Stimulated activated CD4-positive, alpha-beta T cell treated with anti-CD3 and anti-CD28 coated beads, Interleukin-4, amount 100 ng/mL, for 4 hours (primary cell): ENCODE measurements at regions not wholly inside any gene's neighbourhood (a gene's known extent, or its start where the extent isn't known, plus 50 kb on each side); places are given as distances from the start of the nearest gene placed in this dataset.
"Not testable (repeated sequence)": the region's sequence is repeated elsewhere in the genome, so short reads cannot be mapped to it uniquely, and the experiment has no call there.

Experiments
- DNase-seq, 2 experiments: peaks; one replicate each; pipeline ENCODE4 v3.0.0-alpha.2; 2020

DNA sequence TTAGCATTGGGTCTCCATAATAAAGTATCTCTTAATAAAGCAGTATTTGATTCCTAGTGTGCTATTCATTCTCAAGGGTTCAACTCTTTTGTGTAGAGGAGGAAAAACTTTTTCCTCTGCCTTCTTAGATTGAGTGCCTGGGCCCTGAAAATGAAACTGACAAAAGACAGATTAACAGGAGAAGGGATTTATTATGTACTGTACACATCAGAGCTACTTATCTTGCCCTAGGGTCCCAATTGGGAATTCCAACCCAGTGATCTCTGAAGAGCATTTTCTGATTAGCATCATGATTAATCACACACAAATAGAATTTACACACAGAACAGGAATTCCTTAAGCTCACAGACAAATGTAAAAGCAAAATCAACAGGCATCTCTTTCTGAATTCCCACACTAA lies 128.9 kb downstream of the CD164 start:
- no peak for DNase-seq

DNA sequence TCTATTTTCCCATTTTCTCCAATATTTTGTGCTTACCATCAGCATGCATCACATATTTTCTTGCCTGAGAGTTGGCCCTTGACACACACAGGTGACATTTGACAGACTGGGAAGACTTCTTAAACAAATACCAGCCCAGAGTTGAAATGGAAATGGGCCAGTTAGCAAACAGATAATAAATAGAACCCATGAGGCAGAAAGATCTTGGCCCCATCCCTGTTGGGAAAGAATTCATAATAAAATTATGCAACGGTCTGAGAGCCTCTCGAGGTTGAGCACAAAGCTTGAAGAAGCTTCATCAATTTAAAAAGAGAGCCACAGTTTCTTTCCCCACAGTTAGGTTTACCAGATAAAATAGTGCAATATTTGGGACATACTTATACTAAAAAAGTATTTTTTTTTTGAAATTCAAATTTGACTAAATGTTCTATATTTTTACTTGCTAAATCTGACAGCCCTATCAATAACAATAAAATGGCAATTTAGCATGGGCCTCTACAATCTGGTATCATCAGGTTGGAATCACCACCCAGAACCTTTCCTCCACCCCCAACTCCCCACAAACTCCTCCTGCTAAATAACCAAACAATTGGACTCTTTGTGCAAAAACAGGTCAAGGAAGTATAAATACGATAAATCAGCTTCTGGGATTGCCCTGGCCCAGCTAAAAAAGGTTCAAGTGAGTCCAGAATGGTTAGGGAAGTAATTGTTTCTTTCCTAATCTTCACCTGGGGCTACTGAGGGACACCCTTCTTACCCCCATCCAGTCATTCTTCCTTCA lies 129.8 kb downstream of the CD164 start:
- DNase-seq, result no peak

DNA sequence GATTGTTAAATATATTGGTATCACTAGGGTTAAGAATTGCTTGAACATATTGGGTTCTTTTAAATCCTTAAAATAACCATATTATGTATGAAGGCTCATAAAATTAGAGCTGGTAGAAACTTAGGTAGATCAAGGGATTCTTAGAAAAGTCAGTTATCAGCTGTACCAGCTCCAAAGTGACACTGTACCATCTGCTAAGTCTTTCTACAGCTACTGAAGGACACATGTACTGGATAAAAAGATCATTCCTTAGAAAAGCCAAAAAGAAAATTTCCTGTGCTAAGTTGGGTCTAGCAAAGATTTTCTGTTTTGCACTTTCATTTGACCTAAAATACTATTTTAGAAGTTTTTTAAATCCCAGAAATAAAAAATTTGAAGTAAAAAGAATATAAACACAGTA lies 130.4 kb downstream of the CD164 start:
- DNase-seq, result no peak

DNA sequence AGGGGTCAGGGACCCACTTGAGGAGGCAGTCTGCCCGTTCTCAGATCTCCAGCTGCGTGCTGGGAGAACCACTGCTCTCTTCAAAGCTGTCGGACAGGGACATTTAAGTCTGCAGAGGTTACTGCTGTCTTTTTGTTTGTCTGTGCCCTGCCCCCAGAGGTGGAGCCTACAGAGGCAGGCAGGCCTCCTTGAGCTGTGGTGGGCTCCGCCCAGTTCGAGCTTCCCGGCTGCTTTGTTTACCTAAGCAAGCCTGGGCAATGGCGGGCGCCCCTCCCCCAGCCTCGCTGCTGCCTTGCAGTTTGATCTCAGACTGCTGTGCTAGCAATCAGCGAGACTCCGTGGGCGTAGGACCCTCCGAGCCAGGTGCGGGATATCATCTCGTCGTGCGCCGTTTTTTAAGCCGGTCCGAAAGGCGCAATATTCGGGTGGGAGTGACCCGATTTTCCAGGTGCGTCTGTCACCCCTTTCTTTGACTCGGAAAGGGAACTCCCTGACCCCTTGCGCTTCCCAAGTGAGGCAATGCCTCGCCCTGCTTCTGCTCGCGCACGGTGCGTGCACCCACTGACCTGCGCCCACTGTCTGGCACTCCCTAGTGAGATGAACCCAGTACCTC lies 131.6 kb downstream of the CD164 start:
- not testable (repeated sequence) for DNase-seq

DNA sequence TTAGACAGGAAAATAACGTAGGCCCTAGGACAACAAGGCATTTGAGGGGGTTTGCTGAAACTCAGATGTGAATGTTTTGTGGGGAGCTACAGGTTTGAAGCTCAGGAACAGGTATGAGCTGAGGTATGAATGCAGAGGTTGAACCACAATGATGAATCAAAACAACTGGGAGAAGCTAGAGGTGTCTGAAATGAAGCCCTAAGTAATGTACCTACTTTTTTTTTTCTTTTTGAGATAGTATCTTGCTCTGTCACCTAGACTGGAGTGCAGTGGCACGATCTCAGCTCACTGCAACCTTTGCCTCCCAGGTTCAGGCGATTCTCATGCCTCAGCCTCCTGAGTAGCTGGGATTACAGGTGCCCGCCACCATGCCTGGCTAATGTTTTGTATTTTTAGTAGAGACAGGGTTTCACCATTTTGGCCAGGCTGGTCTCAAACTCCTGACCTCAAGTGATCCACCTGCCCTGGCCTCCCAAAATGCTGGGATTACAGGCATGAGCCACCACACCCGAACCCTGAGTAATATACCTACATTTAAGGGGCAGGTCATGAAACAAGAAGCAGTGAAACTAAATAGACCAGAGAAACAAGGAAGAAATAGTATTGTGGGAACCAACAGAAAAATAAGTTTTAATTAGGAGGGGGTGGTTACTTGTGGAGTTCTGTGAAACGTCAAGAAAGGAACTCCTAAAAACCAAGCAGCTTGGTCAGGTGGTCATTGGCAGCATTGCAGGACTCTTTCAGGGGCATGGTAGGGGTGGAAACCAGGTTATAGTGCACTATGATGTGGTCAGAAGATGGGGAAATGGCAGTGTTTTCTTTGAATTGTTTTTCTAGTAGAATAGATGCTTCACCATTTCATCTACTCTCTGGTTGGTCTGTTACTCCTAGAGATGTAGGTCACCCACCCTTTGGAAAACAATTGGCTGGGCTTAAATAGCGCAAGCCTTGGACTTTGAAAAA lies 138.1 kb downstream of the CD164 start:
- DNase-seq, result no peak

DNA sequence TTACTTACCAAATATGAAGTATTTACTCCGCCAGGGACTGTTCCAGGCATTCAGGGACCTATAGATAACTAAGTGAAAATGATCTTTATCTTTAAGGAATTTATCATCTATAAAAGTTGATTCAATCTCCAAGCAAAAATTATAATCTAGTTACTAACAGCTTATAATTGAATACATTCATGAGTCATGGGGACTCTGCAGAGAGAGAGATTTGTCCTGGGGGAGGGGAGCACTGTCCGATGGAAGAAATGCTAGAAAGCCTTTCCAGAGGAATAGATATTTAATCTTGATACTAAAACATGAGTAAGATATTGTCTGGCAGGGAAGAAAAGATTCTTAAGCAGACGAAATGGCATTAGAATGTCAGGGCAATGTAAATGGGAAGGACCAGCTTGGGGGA lies 139.3 kb downstream of the CD164 start:
- no peak for DNase-seq

DNA sequence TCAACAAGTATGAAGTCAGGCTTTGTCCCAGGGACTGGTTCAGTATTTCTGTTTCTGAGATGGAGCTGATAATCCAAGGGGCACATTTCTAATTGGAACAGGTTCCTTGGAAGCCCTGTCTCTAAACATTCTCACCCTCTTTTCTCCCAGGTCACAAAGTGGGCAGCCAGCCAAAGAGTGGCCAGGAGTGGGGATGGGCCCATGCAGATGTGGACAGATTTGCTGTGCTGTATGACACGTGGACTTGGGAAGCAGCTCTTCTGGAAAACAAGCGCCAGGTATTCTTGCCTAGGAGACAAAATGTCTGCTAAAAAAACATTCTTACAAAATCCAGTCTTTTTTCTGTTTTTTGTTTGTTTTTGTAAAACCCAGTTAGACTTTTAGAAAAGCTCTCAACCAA lies 140.2 kb downstream of the CD164 start:
- no peak for DNase-seq

DNA sequence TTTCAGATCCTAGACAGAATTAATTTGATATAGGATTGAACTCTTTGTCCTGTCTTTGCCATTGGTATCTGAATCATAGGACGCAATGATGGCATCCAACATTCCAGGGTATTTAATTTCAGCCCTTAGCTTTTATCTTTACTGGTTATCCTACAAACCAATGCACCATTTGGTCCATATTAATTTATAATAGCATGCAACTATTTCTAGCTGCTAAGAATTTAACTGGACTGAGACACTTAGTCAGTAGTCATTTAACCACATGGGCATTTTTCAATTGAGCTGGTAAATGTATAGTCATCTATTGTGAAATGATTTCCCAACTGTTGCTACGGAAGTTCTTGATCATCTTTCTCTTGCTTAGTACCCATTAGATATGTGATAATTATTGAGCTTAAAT lies 141.1 kb downstream of the CD164 start:
- DNase-seq, result no peak

DNA sequence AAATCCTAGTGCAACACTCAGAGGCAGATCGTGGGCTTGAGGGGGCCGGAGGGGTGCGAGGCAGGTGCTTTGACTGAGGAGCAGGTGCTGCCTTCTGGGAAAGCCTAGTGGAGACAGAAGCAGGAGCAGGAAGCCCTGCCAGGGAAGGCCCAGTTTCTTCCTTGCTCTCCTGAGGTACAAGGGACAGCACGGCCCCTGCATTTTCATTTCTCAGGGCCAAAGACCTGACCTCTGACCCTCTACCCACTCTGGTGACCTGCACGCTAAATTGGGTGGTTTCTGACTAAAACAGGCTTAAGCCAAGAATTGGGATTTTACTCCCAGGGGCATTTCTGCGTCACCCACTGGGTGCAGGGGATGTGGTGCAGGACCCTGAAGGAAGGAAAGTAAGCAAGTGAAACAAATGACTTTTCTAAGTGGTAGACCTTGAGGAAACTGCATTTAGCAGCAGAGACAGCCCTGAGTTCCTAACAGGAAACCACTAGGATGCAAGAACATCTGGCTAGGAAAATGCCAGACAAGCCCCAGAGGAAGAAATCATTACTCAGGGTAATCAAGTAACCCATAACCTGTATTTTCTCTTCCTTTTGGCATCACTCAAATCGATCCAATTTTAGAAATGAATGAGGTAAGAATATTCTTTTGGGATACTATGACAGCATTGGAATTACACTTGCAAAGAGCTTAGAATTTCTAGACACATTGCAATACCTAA lies 141.7 kb downstream of the CD164 start:
- no peak for DNase-seq

DNA sequence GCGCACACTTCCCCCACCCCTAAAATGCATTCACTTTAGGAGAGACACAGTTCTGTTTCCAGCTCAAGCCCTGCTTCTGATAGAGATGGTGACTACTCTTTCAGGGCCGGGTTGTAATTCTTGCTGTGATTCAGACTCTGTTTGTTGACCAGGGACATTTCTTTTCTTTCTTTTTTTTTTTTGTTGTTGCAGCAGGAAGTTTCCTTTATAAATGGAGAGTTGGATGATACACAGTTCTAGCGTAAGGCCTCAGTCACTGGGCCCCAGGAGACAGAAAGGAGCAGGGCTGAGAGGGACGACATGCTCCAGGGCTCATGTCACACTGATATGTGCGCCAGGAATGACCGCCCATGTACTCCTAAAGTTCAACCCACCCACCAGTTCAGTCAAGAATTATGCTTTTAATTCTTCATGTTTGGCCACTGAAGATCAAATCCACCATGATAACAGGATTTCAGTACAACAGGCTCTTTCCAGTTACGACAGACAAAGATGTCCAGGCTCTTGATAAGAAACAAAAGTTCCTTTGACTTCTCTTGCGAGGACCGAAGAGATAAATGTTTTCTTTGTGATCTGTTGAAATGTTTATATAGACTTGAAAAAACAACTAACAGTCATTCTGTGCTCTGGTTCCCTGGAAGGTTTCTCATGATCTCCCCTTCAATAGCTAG lies 142.5 kb downstream of the CD164 start:
- no peak for DNase-seq

DNA sequence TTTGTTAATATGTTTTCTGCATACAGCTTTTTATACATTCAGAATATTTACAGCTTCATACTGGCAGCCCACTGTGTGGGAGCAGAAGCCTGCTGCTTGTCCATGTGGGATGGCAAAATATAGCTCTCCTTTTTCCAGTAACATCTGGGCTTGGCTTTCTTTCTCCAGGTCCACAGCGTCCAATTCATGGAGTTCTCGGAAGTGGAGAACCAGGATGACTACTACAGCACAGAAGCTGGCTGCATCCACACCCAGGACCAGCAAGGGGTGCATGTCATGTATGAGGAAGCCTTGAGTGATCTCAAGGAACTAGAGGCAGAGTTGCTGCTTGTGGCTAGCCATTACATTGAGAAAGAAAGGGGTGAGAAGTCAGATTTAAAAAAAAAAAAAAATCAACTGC lies 143.1 kb downstream of the CD164 start:
- no peak for DNase-seq

DNA sequence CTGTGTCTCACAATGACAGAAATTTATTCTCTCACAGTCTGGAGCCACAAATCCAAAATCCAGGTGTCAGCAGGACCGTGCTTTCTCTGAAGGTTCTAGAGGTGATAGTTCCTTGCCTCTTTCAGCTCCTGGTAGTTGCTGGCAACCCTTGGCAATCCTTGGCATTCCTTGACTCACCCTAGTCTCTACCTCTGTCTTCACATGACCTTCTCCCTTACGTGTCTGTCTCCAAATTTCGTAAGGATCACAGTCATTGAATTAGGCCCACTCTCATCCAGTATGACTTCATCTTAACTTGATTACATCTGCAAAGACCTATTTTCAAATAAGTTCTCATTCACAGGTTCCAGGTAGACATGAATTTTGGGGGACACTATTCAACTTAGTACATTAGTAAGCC lies 143.1 kb downstream of the CEP57L1 start:
- no peak for DNase-seq

DNA sequence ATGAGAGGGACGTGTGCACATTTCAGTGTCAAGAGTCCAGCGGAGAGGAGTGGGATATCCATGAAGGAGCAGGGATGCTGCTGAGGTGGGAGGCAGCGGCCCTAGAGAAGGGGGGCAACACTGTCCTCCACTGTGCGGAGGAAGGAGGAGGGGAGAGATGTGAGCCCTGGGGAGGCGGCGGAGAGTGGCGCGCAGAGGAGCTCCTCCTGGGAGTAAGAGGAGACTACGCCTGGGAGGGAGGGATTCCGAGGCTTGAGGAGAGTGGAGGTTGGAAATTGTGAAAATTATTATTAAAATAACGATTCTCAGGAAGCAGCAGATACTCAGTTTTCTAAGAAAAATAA lies 142.7 kb downstream of the CEP57L1 start:
- no peak for DNase-seq

DNA sequence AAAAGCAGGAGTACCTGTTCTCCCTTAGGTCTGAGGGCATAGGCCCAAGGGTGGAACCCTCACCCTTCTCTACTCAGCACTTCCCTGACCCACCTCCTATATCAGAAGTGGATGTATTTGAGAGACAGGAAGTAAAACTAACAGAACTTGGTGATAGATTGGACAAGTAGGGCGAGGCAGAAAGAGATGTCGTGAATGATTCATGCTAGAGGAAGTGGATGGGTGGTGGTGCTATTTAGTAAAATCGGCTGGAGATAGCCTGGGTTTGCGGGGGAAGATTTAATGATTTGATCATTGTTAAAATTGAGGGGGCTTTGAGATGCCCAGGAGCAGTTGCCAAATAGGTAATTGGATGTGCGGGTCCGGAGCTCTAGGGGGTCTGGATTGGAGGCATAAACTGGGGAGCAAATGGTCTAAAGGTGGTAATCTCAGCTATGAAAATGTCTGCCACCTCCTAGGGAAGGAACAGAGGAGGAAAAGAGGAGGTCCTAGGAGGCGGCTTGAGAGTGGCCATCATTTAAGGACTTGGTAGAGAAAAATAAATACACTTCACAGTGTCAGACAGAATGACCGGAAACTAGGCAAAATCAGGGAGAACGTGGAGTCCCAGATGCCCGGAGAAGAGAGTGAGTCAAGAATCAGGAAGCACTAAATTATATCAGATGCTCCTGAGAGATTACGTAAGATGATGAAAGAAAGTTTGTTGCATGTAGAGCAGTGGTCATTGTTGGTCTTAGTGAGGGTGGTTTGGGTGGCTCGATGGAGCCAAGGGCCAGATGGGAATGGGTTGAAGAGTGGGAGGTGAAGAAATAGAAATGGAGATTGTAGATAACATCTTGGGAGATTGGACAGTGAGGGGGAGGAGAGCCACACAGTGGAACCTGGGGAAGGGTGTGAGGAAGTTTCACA lies 142.0 kb downstream of the CEP57L1 start:
- DNase-seq, result no peak

DNA sequence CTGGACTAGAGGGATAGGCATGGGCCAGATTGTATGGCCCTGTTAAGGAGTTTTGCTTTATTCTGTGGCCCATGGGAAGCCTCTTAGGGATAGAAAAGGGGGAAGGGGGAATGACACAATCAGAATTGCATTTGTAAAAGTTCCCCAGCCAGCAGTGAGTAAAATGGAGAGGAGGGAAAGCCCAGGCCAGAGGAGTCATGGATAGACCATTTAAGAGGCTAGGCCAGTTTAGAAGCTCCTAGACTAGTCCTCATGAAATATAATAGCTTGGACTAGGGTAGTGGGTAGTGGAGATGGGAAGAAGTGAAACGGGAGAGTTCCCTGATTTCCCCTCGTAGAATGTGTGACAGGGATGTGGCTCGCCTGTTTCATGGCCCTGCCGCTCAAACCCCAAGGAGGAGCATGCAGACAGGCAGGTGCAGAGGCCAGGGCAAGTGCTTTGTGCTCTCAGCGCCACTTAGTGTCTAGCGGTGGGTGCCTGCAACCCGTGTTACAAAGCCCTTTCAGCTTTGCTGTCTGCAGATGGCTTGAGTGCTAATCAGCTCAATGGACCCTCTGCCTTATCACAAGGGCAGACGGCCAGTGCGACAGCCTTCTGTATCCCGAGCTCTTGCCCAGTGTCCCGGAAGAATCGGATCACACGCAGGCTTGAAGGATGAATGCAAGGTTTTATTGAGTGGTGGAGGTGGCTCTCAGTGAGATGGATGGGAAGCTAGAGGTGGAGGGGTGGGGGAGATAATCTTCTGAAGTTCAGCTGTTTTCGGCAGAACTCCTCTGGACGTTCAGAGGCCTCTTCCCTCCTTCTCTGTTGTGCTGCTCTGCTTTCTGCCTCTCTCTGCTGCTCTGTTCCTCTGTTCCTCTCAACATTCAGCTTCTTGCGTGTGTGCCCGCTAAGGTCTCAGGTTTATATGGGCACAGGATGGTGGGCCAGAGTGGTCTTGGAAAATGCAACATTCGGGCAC lies 141.1 kb downstream of the CEP57L1 start:
- peak; percentile 5 to 12 for DNase-seq

DNA sequence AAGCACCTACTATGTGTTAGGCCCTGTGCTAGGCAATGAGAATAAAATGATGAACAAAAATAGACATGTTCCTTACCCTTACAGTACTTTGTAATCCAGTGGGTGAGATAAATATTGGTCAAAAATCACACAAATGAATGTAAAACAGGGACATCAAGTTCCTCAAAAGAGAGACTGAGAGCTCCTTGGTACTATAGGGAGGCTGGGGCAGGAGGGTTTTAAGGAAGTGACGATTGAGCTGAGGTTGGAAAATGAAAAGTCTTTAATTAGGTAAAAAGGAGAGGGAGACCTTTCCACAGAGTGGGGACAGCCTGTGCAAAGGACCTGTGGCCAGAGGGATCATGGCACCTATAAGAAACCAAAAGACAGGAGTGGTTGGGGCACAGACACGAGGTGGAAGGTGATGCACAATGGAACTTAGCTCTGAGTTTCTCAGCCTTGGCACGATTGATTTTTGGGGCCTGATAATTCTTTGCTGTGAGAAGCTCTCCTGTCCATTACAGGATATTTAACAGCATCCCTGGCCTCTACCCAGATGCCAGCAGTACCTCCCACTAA lies 140.3 kb downstream of the CEP57L1 start:
- no peak for DNase-seq

DNA sequence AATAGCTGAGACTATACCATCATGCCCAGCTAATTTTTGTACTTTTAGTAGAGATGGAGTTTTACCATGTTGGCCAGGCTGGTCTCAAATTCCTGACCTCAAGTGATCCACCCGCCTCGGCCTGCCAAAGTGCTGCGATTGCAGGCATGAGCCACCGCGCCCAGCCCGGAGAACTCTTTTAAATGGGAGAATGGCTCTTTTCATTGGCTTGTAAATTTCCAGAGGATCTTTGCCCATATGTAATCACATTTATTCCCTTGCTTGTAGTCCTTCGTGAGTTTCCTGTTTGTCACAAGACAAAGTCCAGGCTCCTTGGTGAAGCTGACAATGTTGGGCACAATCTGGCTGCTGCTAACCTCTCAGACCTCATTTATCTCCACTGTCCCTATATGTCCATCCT lies 135.1 kb downstream of the CEP57L1 start:
- DNase-seq, result no peak

DNA sequence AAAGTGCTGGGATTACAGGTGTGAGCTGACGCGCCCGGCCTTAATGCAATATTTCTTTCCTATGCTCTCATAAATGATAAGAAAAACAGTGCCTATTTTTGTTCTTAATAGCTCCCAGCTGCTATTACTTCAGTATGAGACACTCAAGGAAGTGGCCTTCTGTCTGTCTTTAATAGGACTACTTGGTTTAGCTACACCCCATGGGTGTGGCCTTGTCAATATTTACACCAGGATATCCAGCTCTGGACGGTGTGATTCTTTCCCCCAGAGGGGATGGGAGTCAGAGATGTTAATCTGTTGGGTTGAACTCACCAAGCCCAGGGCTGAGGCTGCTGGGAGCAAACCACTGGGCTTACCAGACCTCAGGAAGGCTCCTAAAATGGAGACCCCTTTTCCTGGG lies 134.2 kb downstream of the CEP57L1 start:
- DNase-seq, result no peak

DNA sequence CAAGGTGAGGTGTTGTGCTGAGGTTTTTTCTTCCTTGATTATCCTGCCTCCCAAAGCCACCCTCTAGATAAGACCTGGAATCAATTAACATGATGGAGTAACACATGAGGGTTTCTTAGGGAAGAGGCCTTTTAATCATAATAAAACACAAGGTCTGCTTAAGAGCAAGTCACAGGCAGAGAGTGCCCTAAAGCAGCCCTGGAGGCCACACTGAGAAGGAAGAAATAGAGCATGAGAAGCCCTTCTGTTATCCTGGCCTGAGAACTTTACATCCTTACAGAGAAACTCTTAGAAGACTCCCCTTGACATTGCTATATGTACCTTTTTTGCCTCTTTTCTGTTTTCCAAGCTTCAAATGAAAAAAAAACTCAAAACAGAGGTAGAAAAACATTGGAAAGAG lies 132.3 kb downstream of the CEP57L1 start:
- no peak for DNase-seq

DNA sequence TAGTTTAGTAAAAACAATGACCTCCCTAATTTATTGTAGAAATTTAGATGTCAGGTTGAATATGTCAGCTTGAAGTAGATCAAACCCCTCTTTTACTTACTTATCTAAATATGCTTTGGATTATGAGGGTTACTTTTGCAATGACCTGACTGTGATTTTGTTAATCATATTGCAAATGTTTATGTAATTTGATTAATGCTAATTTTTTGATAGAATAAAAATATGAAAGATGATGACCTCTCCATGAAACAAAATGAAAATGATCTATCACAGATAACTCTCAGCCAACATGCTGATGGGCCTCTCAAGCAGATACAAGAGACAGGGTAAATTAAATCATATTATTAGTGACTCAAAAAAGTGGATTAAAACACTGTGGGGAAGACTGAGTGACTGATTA lies 131.0 kb downstream of the CEP57L1 start:
- DNase-seq, result no peak
